Body of pancreas (tissue), 4 donors: ENCODE measurements at regions not wholly inside any gene's neighbourhood (a gene's known extent, or its start where the extent isn't known, plus 50 kb on each side); places are given as distances from the start of the nearest gene placed in this dataset.

Experiments
- ATAC-seq: fragments of 150-250 bp; one replicate; pipeline ENCODE4 v1.9.1; 2016
- DNase-seq, 4 donors: peaks; one replicate each; pipeline ENCODE4 v3.0.0-alpha.2; 2019
- H3K27ac ChIP-seq, 4 donors: fragments of 200-600 bp; sonication (generic); 1 replicate in 3 of 4; 2 replicates in 1 of 4; pipeline versions ENCODE4 v1.5.1 to v1.6.1; 2016 to 2019; ENCODE audit warnings: mild to moderate bottlenecking in 1 of 4, mixed read lengths in 1 of 4, moderate library complexity in 1 of 4
- H3K27me3 ChIP-seq, 2 donors: fragments of 200-600 bp; sonication (generic); one replicate each; pipeline ENCODE4 v1.6.0; 2016; ENCODE audit warnings: mild to moderate bottlenecking in 1 of 2
- H3K36me3 ChIP-seq, 2 donors: fragments of 200-600 bp; sonication (generic); replicated peaks in 1 of 2; 2 replicates each; pipeline ENCODE4 v1.5.1; 2016; ENCODE audit warnings: low read depth in 2 of 2; ENCODE audit not compliant: insufficient read depth in 1 of 2
- H3K4me1 ChIP-seq: fragments of 200-600 bp; sonication (generic); one replicate; pipeline ENCODE4 v1.6.0; 2016
- H3K4me3 ChIP-seq, 2 donors: fragments of 200-600 bp; sonication (generic); 1 replicate in 1 of 2; 2 replicates in 1 of 2; pipeline ENCODE4 v1.5.1; 2016 to 2019
- H3K9me3 ChIP-seq, 3 donors: fragments of 200-600 bp; sonication (generic); 1 replicate in 2 of 3; 2 replicates in 1 of 3; pipeline ENCODE4 v1.5.1; 2016
- CTCF ChIP-seq, 7 experiments: fragments of 450-650 bp in 4 of 7; fragments of 200-600 bp in 3 of 7; sonication (generic) in 3 of 7; IDR thresholded peaks; one replicate each; pipeline ENCODE4 v1.5.1; 2016 to 2019; ENCODE audit warnings: antibody characterized with exemption in 7 of 7
- POLR2A ChIP-seq, 3 donors: fragments of 450-650 bp; IDR thresholded peaks; one replicate each; pipeline ENCODE4 v1.6.1; 2016; ENCODE audit warnings: antibody characterized with exemption in 3 of 3, mild to moderate bottlenecking in 2 of 3
- WGBS, 2 donors: methylation state at CpG; one replicate each; pipeline ENCODE4 v1.1.5; 2017; 5-methylcytosine and 5-hydroxymethylcytosine counted together
- intact Hi-C: fragments of 100-400 bp; cut with DNase I; formaldehyde crosslinking; loops from one replicate; pipeline ENCODE4 v1.15.1; 2023

- no peaks in the 10 kb centered on the region for H3K9me3 ChIP-seq
- DNase-seq, result no peak
- intact Hi-C loops, result no loop called here
- H3K4me3 ChIP-seq, result no peak overlapping the region
- H3K27me3 ChIP-seq, result no peaks in the 10 kb centered on the region
- 53 to 65% methylated on average over 5 of the region's 5 CpGs for WGBS, 2 donors
- no peaks in the 10 kb centered on the region for H3K4me1 ChIP-seq
- TF ChIP-seq POLR2A (IDR thresholded peaks at IDR 0.05) (no peak), CTCF (IDR thresholded peaks at IDR 0.05) (no peak)
- H3K36me3 ChIP-seq, result no peaks in the 10 kb centered on the region
- no peak for ATAC-seq
- H3K27ac ChIP-seq, result no peak overlapping the region
Measured at GRCh38 chr7:1305873-1306272, 73.2 kb downstream of the UNCX start.

- no peak for DNase-seq
- Histone ChIP-seq H3K27me3 (no peaks in the 10 kb centered on the region), H3K27ac (no peak overlapping the region), H3K9me3 (no peaks in the 10 kb centered on the region), H3K4me3 (no peak overlapping the region), H3K4me1 (no peaks in the 10 kb centered on the region), H3K36me3 (no peaks in the 10 kb centered on the region)
- intact Hi-C loops, result no loop called here
- WGBS, 2 donors, result 84 to 86% methylated on average over 14 of the region's 14 CpGs
- no peak for ATAC-seq
- TF ChIP-seq POLR2A (IDR thresholded peaks at IDR 0.05) (no peak), CTCF (IDR thresholded peaks at IDR 0.05) (no peak)
Measured at GRCh38 chr7:1307828-1308227, 75.2 kb downstream of the UNCX start.

GRCh38 chr7:1309290-1309689, 76.6 kb downstream of the UNCX start:
- TF ChIP-seq POLR2A (IDR thresholded peaks at IDR 0.05), result no peak
- TF ChIP-seq CTCF (IDR thresholded peaks at IDR 0.05), result no peak
- no peak for ATAC-seq
- WGBS, 2 donors, result 86 to 90% methylated on average over 4 of the region's 4 CpGs
- no peak overlapping the region for H3K4me3 ChIP-seq
- no peaks in the 10 kb centered on the region for H3K36me3 ChIP-seq
- no peak for DNase-seq
- intact Hi-C loops, result no loop called here
- H3K4me1 ChIP-seq, result no peaks in the 10 kb centered on the region
- H3K27ac ChIP-seq, result no peak overlapping the region
- H3K9me3 ChIP-seq, result no peaks in the 10 kb centered on the region
- no peaks in the 10 kb centered on the region for H3K27me3 ChIP-seq

- DNase-seq, result no peak
- intact Hi-C loops, result no loop called here
Measured at GRCh38 chr7:1309996-1310395, 77.3 kb downstream of the UNCX start.

More at GRCh38 chr7:1309996-1310395, 77.3 kb downstream of the UNCX start:
- Histone ChIP-seq H3K27me3 (no peaks in the 10 kb centered on the region), H3K4me3 (no peak overlapping the region), H3K36me3 (no peaks in the 10 kb centered on the region), H3K4me1 (no peaks in the 10 kb centered on the region), H3K9me3 (no peaks in the 10 kb centered on the region), H3K27ac (no peak overlapping the region)
- TF ChIP-seq POLR2A (IDR thresholded peaks at IDR 0.05) (no peak), CTCF (IDR thresholded peaks at IDR 0.05) (no peak)
- no peak for ATAC-seq
- WGBS, 2 donors, result 68 to 75% methylated on average over 7 of the region's 7 CpGs
